ENCODE measurements at regions not wholly inside any gene's neighbourhood (a gene's known extent, or its start where the extent isn't known, plus 50 kb on each side); places are given as distances from the start of the nearest gene placed in this dataset.

DNA sequence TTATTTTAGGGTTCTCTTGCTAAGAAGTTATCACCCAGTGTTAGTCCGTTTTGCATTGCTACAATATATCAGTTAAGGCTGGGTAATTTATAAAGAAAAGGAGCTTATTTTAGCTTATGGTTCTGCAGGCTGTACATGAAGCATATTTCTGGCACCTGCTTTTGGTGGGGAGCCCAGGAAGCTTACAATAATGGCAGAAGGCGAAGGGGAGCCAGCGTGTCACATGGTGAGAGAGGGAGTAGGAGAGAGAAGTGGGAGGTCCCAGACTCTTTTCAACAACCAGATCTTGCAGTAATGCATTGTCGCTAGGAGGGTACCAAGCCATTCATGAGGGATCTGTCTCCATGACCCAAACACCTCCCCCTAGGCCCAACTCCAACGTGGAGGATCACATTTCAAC lies 688.8 kb upstream of the PIK3C3 start:
- H3K36me3 ChIP-seq (ENCODE audit: control insufficient read depth, insufficient read depth, low read length), result no peaks in the 10 kb centered on the region
- no peaks in the 10 kb centered on the region for H3K4me1 ChIP-seq (ENCODE audit: control insufficient read depth, insufficient read depth, low read length, poor library complexity, severe bottlenecking)
- no peak overlapping the region for H3K27ac ChIP-seq (ENCODE audit: insufficient read depth, low read length, poor library complexity, severe bottlenecking)
- H3K9me3 ChIP-seq (ENCODE audit: control insufficient read depth, low read length), result no peaks in the 10 kb centered on the region
- no peak for DNase-seq
- H3K4me3 ChIP-seq (ENCODE audit: insufficient read depth, low read depth, low read length, poor library complexity, severe bottlenecking), result no peak overlapping the region
- no peaks in the 10 kb centered on the region for H3K27me3 ChIP-seq (replicated peaks; ENCODE audit: control insufficient read depth, insufficient read depth, low read length, poor library complexity, severe bottlenecking)

- no peaks in the 10 kb centered on the region for H3K36me3 ChIP-seq (ENCODE audit: control insufficient read depth, insufficient read depth, low read length)
- H3K27ac ChIP-seq (ENCODE audit: insufficient read depth, low read length, poor library complexity, severe bottlenecking), result no peak overlapping the region
- H3K4me3 ChIP-seq (ENCODE audit: insufficient read depth, low read depth, low read length, poor library complexity, severe bottlenecking), result no peak overlapping the region
- no peak for DNase-seq
- no peaks in the 10 kb centered on the region for H3K27me3 ChIP-seq (replicated peaks; ENCODE audit: control insufficient read depth, insufficient read depth, low read length, poor library complexity, severe bottlenecking)
- no peaks in the 10 kb centered on the region for H3K9me3 ChIP-seq (ENCODE audit: control insufficient read depth, low read length)
- H3K4me1 ChIP-seq (ENCODE audit: control insufficient read depth, insufficient read depth, low read length, poor library complexity, severe bottlenecking), result no peaks in the 10 kb centered on the region
Observed at GRCh38 chr18:41265047-41265446, 690.0 kb upstream of the PIK3C3 start.

- no peaks in the 10 kb centered on the region for H3K36me3 ChIP-seq (ENCODE audit: control insufficient read depth, insufficient read depth, low read length)
- no peaks in the 10 kb centered on the region for H3K27me3 ChIP-seq (replicated peaks; ENCODE audit: control insufficient read depth, insufficient read depth, low read length, poor library complexity, severe bottlenecking)
- H3K27ac ChIP-seq (ENCODE audit: insufficient read depth, low read length, poor library complexity, severe bottlenecking), result no peak overlapping the region
- no peak for DNase-seq
- H3K4me3 ChIP-seq (ENCODE audit: insufficient read depth, low read depth, low read length, poor library complexity, severe bottlenecking), result no peak overlapping the region
- H3K4me1 ChIP-seq (ENCODE audit: control insufficient read depth, insufficient read depth, low read length, poor library complexity, severe bottlenecking), result no peaks in the 10 kb centered on the region
- H3K9me3 ChIP-seq (ENCODE audit: control insufficient read depth, low read length), result no peaks in the 10 kb centered on the region
Observed at GRCh38 chr18:41263956-41264355, 691.1 kb upstream of the PIK3C3 start.

- Histone ChIP-seq H3K27ac (ENCODE audit: insufficient read depth, low read length, poor library complexity, severe bottlenecking) (no peak overlapping the region), H3K36me3 (ENCODE audit: control insufficient read depth, insufficient read depth, low read length) (no peaks in the 10 kb centered on the region), H3K4me3 (ENCODE audit: insufficient read depth, low read depth, low read length, poor library complexity, severe bottlenecking) (no peak overlapping the region), H3K4me1 (ENCODE audit: control insufficient read depth, insufficient read depth, low read length, poor library complexity, severe bottlenecking) (no peaks in the 10 kb centered on the region), H3K9me3 (ENCODE audit: control insufficient read depth, low read length) (no peaks in the 10 kb centered on the region), H3K27me3 (replicated peaks; ENCODE audit: control insufficient read depth, insufficient read depth, low read length, poor library complexity, severe bottlenecking) (no peaks in the 10 kb centered on the region)
- DNase-seq, result no peak
Observed at GRCh38 chr18:41262688-41263087, 692.3 kb upstream of the PIK3C3 start.

DNA sequence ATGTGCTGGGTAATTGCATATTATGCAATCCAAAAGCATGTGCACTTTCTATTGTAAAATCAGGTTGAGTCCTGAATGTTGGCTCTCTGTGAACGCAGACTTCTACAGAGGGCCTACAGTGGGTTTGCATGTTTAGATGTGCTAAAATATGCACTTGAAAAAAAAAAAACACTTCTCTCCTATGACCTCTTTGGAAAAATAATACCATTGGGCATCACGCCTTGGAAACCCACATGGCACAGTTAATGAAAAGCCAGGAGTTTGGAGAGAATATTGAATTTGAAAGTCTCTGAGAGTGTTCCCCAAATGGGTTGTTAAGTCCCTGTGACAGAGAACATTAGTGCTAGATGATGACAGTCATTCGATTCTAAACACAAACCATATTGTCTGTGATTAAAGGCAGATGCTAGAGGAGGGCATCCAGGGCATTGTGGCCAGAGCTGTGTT lies 710.4 kb upstream of the PIK3C3 start:
- no peak overlapping the region for H3K27ac ChIP-seq (ENCODE audit: insufficient read depth, low read length, poor library complexity, severe bottlenecking)
- H3K9me3 ChIP-seq (ENCODE audit: control insufficient read depth, low read length), result no peaks in the 10 kb centered on the region
- DNase-seq, result no peak
- no peaks in the 10 kb centered on the region for H3K27me3 ChIP-seq (replicated peaks; ENCODE audit: control insufficient read depth, insufficient read depth, low read length, poor library complexity, severe bottlenecking)
- H3K4me1 ChIP-seq (ENCODE audit: control insufficient read depth, insufficient read depth, low read length, poor library complexity, severe bottlenecking), result no peaks in the 10 kb centered on the region
- H3K36me3 ChIP-seq (ENCODE audit: control insufficient read depth, insufficient read depth, low read length), result no peaks in the 10 kb centered on the region
- H3K4me3 ChIP-seq (ENCODE audit: insufficient read depth, low read depth, low read length, poor library complexity, severe bottlenecking), result no peak overlapping the region

- H3K36me3 ChIP-seq (ENCODE audit: control insufficient read depth, insufficient read depth, low read length), result no peaks in the 10 kb centered on the region
- H3K4me1 ChIP-seq (ENCODE audit: control insufficient read depth, insufficient read depth, low read length, poor library complexity, severe bottlenecking), result no peaks in the 10 kb centered on the region
- H3K27me3 ChIP-seq (replicated peaks; ENCODE audit: control insufficient read depth, insufficient read depth, low read length, poor library complexity, severe bottlenecking), result no peaks in the 10 kb centered on the region
- no peak for DNase-seq
- no peak overlapping the region for H3K27ac ChIP-seq (ENCODE audit: insufficient read depth, low read length, poor library complexity, severe bottlenecking)
- H3K9me3 ChIP-seq (ENCODE audit: control insufficient read depth, low read length), result no peaks in the 10 kb centered on the region
- H3K4me3 ChIP-seq (ENCODE audit: insufficient read depth, low read depth, low read length, poor library complexity, severe bottlenecking), result no peak overlapping the region
Observed at GRCh38 chr18:41237317-41237716, 717.7 kb upstream of the PIK3C3 start.

- no peak overlapping the region for H3K4me3 ChIP-seq (ENCODE audit: insufficient read depth, low read depth, low read length, poor library complexity, severe bottlenecking)
- H3K27ac ChIP-seq (ENCODE audit: insufficient read depth, low read length, poor library complexity, severe bottlenecking), result no peak overlapping the region
- H3K4me1 ChIP-seq (ENCODE audit: control insufficient read depth, insufficient read depth, low read length, poor library complexity, severe bottlenecking), result no peaks in the 10 kb centered on the region
- no peak for DNase-seq
- H3K36me3 ChIP-seq (ENCODE audit: control insufficient read depth, insufficient read depth, low read length), result no peaks in the 10 kb centered on the region
- H3K9me3 ChIP-seq (ENCODE audit: control insufficient read depth, low read length), result no peaks in the 10 kb centered on the region
- no peaks in the 10 kb centered on the region for H3K27me3 ChIP-seq (replicated peaks; ENCODE audit: control insufficient read depth, insufficient read depth, low read length, poor library complexity, severe bottlenecking)
Observed at GRCh38 chr18:41231681-41232080, 723.4 kb upstream of the PIK3C3 start.

GRCh38 chr18:41227993-41228392 lies 727.0 kb upstream of the PIK3C3 start:
- H3K27ac ChIP-seq (ENCODE audit: insufficient read depth, low read length, poor library complexity, severe bottlenecking), result no peak overlapping the region
- H3K36me3 ChIP-seq (ENCODE audit: control insufficient read depth, insufficient read depth, low read length), result no peaks in the 10 kb centered on the region
- H3K9me3 ChIP-seq (ENCODE audit: control insufficient read depth, low read length), result no peaks in the 10 kb centered on the region
- no peak overlapping the region for H3K4me3 ChIP-seq (ENCODE audit: insufficient read depth, low read depth, low read length, poor library complexity, severe bottlenecking)
- H3K4me1 ChIP-seq (ENCODE audit: control insufficient read depth, insufficient read depth, low read length, poor library complexity, severe bottlenecking), result no peaks in the 10 kb centered on the region
- DNase-seq, result no peak
- H3K27me3 ChIP-seq (replicated peaks; ENCODE audit: control insufficient read depth, insufficient read depth, low read length, poor library complexity, severe bottlenecking), result no peaks in the 10 kb centered on the region

DNA sequence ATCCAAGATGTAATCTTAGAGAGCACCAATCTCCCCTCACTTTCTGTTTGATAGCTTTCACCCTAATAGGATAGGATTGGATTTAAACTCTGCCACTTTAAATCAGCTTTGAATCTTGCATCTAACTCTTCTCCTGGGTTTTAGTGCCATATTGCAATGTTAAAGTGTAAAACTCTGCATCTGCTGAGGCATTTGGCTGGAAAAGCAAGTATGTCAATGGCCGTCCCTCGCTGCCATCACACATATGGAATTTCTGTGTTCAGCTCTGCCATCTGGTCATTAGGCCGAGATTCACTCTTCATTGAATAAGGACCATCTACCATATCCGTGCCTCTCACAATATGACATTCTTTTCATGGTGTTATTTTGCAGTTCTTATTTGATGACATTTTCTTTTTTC lies 728.1 kb upstream of the PIK3C3 start:
- H3K4me1 ChIP-seq (ENCODE audit: control insufficient read depth, insufficient read depth, low read length, poor library complexity, severe bottlenecking), result no peaks in the 10 kb centered on the region
- no peak overlapping the region for H3K27ac ChIP-seq (ENCODE audit: insufficient read depth, low read length, poor library complexity, severe bottlenecking)
- H3K9me3 ChIP-seq (ENCODE audit: control insufficient read depth, low read length), result no peaks in the 10 kb centered on the region
- no peak for DNase-seq
- H3K4me3 ChIP-seq (ENCODE audit: insufficient read depth, low read depth, low read length, poor library complexity, severe bottlenecking), result no peak overlapping the region
- no peaks in the 10 kb centered on the region for H3K36me3 ChIP-seq (ENCODE audit: control insufficient read depth, insufficient read depth, low read length)
- no peaks in the 10 kb centered on the region for H3K27me3 ChIP-seq (replicated peaks; ENCODE audit: control insufficient read depth, insufficient read depth, low read length, poor library complexity, severe bottlenecking)

- Histone ChIP-seq H3K36me3 (ENCODE audit: control insufficient read depth, insufficient read depth, low read length) (no peaks in the 10 kb centered on the region), H3K27me3 (replicated peaks; ENCODE audit: control insufficient read depth, insufficient read depth, low read length, poor library complexity, severe bottlenecking) (no peaks in the 10 kb centered on the region), H3K27ac (ENCODE audit: insufficient read depth, low read length, poor library complexity, severe bottlenecking) (no peak overlapping the region), H3K4me1 (ENCODE audit: control insufficient read depth, insufficient read depth, low read length, poor library complexity, severe bottlenecking) (no peaks in the 10 kb centered on the region), H3K4me3 (ENCODE audit: insufficient read depth, low read depth, low read length, poor library complexity, severe bottlenecking) (no peak overlapping the region), H3K9me3 (ENCODE audit: control insufficient read depth, low read length) (no peaks in the 10 kb centered on the region)
- no peak for DNase-seq
Observed at GRCh38 chr18:41226186-41226585, 728.8 kb upstream of the PIK3C3 start.

Measured in effector memory CD4-positive, alpha-beta T cell (primary cell).